ENCODE measurements at regions not wholly inside any gene's neighbourhood (a gene's known extent, or its start where the extent isn't known, plus 50 kb on each side); places are given as distances from the start of the nearest gene placed in this dataset.
"Not testable (repeated sequence)": the region's sequence is repeated elsewhere in the genome, so short reads cannot be mapped to it uniquely, and the experiment has no call there.

GRCh38 chr3:6421666-6422445, 439.1 kb upstream of the GRM7 start:
- H3K9me3 Mint-ChIP-seq, result peaks cover 38% of the 10 kb centered on the region
- Histone ChIP-seq H3K4me3 (ENCODE audit: low read length) (no peak overlapping the region), H3K4me1 (ENCODE audit: control insufficient read depth, insufficient read depth, low read length) (no peaks in the 10 kb centered on the region), H3K27ac (ENCODE audit: low read depth, low read length) (no peak overlapping the region), H3K36me3 (ENCODE audit: control insufficient read depth, insufficient read depth, low read length) (no peaks in the 10 kb centered on the region), H3K9me3 (ENCODE audit: control insufficient read depth, low read length) (peaks cover 18% of the 10 kb centered on the region), H3K27me3 (ENCODE audit: control insufficient read depth, insufficient read depth, low read length, poor library complexity, severe bottlenecking) (no peaks in the 10 kb centered on the region), H3K9ac (ENCODE audit: extremely low read depth, low read length, poor library complexity, severe bottlenecking) (no peak overlapping the region)
- H3K27ac Mint-ChIP-seq, result no peak overlapping the region
- DNase-seq, result no peak
- 81% methylated on average over 4 of the region's 4 CpGs; no CpG with 5 or more reads in 1 of the 2 experiments for WGBS, 2 experiments (ENCODE audit: insufficient coverage in 1 of 2, insufficient read length in 1 of 2)
- peaks cover 4% of the 10 kb centered on the region for H3K36me3 Mint-ChIP-seq (ENCODE audit: low read depth)
- TF ChIP-seq CTCF (conservative IDR thresholded peaks at IDR 0.05), result no peak
- no peaks in the 10 kb centered on the region for H3K4me1 Mint-ChIP-seq
- no peak overlapping the region for H3K4me3 Mint-ChIP-seq
- H3K27me3 Mint-ChIP-seq (ENCODE audit: insufficient read depth), result no peaks in the 10 kb centered on the region

DNA sequence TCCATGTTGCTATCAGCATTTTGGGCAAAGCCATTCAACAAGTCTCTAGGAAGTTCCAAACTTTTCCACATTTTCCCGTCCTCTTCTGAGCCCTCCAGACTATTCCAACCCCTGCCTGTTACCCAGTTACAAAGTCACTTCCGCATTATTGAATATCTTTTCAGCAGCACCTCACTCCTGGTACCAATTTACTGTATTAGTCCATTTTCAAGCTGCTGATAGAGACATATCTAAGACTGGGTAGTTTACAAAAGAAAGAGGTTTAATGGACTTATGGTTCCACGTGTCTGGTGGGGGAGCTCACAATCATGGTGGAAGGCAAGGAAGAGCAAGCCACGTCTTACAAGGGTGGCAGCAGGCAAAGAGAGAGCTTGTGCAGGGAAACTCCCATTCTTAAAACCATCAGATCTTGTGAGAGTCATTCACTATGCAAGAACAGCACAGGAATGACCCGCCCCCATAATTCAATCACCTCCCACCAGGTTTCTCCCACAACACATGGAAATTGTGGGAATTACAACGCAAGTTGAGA, 435.6 kb upstream of the GRM7 start:
- no peak for DNase-seq
- H3K27ac ChIP-seq (ENCODE audit: low read depth, low read length), result no peak overlapping the region
- Mint-ChIP-seq H3K36me3 (ENCODE audit: low read depth) (peaks cover 4% of the 10 kb centered on the region), H3K9me3 (peaks cover 49% of the 10 kb centered on the region), H3K4me1 (no peaks in the 10 kb centered on the region), H3K4me3 (no peak overlapping the region), H3K27ac (no peak overlapping the region), H3K27me3 (ENCODE audit: insufficient read depth) (no peaks in the 10 kb centered on the region)
- WGBS, 2 experiments (ENCODE audit: insufficient coverage in 1 of 2, insufficient read length in 1 of 2), result 91 to 95% methylated on average over 4 to 6 of the region's 6 CpGs
- no peak for TF ChIP-seq CTCF (conservative IDR thresholded peaks at IDR 0.05)
- H3K36me3 ChIP-seq (ENCODE audit: control insufficient read depth, insufficient read depth, low read length), result no peaks in the 10 kb centered on the region
- H3K9ac ChIP-seq (ENCODE audit: extremely low read depth, low read length, poor library complexity, severe bottlenecking), result no peak overlapping the region
- H3K4me1 ChIP-seq (ENCODE audit: control insufficient read depth, insufficient read depth, low read length), result no peaks in the 10 kb centered on the region
- H3K4me3 ChIP-seq (ENCODE audit: low read length), result no peak overlapping the region
- no peaks in the 10 kb centered on the region for H3K27me3 ChIP-seq (ENCODE audit: control insufficient read depth, insufficient read depth, low read length, poor library complexity, severe bottlenecking)
- peaks cover 18% of the 10 kb centered on the region for H3K9me3 ChIP-seq (ENCODE audit: control insufficient read depth, low read length)

GRCh38 chr3:6428276-6428675, 432.6 kb upstream of the GRM7 start:
- not testable (repeated sequence) for H3K27me3 ChIP-seq (ENCODE audit: control insufficient read depth, insufficient read depth, low read length, poor library complexity, severe bottlenecking); H3K4me3 ChIP-seq (ENCODE audit: low read length); H3K4me1 ChIP-seq (ENCODE audit: control insufficient read depth, insufficient read depth, low read length); H3K36me3 Mint-ChIP-seq (ENCODE audit: low read depth); H3K9ac ChIP-seq (ENCODE audit: extremely low read depth, low read length, poor library complexity, severe bottlenecking); H3K4me3 Mint-ChIP-seq; H3K4me1 Mint-ChIP-seq; H3K27ac ChIP-seq (ENCODE audit: low read depth, low read length); H3K27ac Mint-ChIP-seq; H3K36me3 ChIP-seq (ENCODE audit: control insufficient read depth, insufficient read depth, low read length); H3K27me3 Mint-ChIP-seq (ENCODE audit: insufficient read depth); DNase-seq
- peaks cover 18% of the 10 kb centered on the region for H3K9me3 ChIP-seq (ENCODE audit: control insufficient read depth, low read length)
- WGBS, 2 experiments (ENCODE audit: insufficient coverage in 1 of 2, insufficient read length in 1 of 2), result 90% methylated on average over 2 of the region's 2 CpGs; no CpG with 5 or more reads in 1 of the 2 experiments
- H3K9me3 Mint-ChIP-seq, result peaks cover 45% of the 10 kb centered on the region

Measured in endodermal cell (in vitro differentiated cells).